ENCODE measurements at regions not wholly inside any gene's neighbourhood (a gene's known extent, or its start where the extent isn't known, plus 50 kb on each side); places are given as distances from the start of the nearest gene placed in this dataset.
"Not testable (repeated sequence)": the region's sequence is repeated elsewhere in the genome, so short reads cannot be mapped to it uniquely, and the experiment has no call there.

DNA sequence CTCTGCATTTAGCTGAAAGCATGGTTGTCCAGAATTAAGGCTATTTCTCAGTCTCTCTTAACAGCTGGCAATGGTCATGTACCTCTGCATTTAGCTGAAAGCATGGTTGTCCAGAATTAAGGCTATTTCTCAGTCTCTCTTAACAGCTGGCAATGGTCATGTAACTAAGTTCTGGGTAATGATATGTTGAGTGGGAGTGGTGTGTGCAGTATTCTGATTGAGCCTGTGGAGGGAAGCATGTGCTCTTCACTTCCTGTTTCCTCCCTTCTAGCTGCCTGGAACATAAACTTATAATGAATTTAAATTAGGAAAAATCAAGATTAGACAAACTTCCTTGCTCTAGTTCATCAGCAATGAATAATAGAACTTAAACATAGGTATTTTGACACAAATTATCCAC is 168.5 kb downstream of the MBL2 start:
- not testable (repeated sequence) for DNase-seq (ENCODE audit: low spot score)

DNA sequence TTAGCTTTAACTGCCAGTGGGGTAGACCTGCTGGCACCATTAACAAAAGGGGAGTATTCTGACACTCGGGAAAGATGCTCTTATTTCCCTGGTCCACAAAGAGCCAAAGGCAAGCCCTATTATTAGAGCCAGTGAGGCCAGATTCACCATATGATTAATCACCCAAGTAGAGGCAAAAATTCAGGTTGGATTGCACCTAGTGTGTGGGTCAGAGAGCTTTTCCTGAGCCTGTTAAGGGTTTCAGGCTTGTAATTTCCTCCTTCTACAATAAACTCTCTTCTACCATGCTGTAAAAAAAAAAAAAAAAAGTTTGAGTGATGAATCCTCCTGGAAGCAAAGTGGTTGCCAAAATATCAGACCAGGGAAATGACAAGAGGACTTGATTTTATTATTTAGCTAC is 163.5 kb downstream of the MBL2 start:
- no peak for DNase-seq (ENCODE audit: low spot score)

DNA sequence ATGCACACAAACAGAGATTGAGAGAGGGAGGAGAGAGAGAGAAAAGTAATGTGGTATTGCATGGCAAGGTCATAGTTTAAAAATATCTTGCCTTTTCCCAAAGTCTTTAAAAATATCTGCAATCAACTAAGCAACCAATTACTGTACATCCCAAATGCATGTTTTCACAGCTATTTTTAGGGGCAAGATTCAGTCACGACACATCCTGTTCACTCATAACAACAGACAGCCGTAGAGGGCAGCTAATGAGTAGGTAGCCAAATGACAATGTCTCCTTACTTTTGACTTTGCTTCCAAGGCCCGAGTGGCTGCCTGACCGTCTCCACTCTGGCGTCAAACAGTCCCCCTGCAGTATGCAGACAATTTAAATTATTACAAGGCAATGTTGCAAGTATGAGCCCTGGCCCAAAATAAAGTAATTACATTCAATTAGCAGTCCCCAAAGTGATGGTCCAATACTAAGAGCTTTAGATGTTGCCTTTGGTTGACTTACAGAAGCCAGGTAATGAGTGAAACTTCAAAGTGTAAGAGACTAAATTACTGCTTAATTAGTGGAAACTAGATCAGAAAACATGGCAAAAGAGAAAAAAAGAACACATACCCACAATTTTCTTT is 162.9 kb downstream of the MBL2 start:
- no peak for DNase-seq (ENCODE audit: low spot score)

DNA sequence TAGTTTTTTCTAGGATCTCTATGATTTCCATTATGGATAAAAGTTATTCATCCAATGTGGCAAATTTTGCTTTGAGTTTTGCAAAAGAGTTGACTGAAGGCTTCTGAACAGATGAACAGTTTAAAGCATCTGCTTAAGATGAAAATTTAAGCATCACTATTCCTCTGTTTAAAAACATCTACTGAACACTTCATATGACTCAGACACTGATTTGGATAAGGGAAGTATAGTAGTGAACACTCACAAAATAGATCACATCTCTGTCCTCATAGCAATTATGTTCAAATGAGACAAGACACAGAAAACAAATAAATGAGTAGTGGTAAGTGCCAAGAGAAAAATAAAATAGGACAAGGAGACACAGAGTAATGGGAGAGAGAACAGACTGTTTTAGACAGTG is 157.3 kb downstream of the MBL2 start:
- DNase-seq (ENCODE audit: low spot score), result no peak

- no peak for DNase-seq (ENCODE audit: low spot score)
Measured at GRCh38 chr10:52615756-52616394, 156.7 kb downstream of the MBL2 start.

DNA sequence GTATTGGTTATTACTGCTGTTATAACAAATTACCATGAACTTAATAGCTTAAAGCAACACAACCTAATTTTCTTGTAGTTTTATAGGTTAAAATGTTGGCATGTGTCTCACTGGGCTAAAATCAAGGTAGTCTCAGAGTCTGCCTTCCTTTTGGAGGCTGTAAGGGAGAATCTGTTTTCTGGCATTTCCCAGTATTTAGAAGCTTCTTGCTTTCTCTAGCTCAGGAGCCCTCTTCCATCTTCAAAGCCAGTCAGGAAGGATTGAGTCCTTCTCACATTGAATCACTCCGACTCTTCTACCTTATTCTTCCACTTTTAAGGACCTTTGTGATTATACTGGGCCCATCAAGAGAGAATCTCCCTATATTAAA is 156.2 kb downstream of the MBL2 start:
- DNase-seq (ENCODE audit: low spot score), result no peak

DNA sequence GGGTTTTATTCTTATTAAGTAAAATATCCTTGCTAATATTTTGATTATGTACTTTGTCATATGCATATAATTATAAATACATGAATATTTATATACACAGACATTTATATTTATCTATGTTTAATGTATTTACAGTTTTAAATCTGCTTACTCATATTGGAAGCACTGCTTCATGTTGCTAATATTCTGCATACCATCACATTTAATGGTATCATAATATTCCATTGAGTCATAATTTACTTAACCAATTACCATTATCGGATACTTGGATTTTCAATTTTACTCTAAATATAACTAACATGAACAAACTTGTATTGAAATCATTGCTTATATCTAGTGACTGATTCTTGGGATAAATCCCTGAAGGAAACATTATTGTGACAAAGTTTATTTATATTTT is 155.2 kb downstream of the MBL2 start:
- DNase-seq (ENCODE audit: low spot score), result no peak

GRCh38 chr10:52619052-52619451 is 153.5 kb downstream of the MBL2 start:
- DNase-seq (ENCODE audit: low spot score), result no peak

GRCh38 chr10:52621635-52622079 is 150.9 kb downstream of the MBL2 start:
- DNase-seq (ENCODE audit: low spot score), result no peak

GRCh38 chr10:52623761-52624160 is 148.8 kb downstream of the MBL2 start:
- no peak for DNase-seq (ENCODE audit: low spot score)

- DNase-seq (ENCODE audit: low spot score), result no peak
Measured at GRCh38 chr10:52627279-52627678, 145.3 kb downstream of the MBL2 start.

GRCh38 chr10:52631146-52631545 is 141.4 kb downstream of the MBL2 start:
- no peak for DNase-seq (ENCODE audit: low spot score)

GRCh38 chr10:52631648-52632047 is 140.9 kb downstream of the MBL2 start:
- no peak for DNase-seq (ENCODE audit: low spot score)

DNA sequence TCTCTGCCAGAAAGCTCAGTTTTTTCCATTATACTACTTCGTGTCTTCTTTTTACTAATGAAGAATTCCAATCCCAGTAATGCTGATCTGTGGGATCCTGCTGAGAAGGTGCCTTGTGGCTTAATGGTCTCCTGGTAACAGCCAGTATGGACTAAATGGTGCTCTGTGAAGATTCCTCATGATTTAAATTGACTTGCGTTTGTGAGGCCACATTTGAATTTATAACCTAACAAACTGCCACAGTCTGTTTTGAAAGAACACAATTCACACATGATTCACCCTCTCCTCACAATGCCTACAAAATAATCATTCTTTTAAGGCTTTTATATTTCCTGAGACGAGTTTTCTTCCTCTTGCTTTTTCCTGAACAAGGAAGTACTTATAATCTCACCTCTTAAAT is 140.0 kb downstream of the MBL2 start:
- no peak for DNase-seq (ENCODE audit: low spot score)

DNA sequence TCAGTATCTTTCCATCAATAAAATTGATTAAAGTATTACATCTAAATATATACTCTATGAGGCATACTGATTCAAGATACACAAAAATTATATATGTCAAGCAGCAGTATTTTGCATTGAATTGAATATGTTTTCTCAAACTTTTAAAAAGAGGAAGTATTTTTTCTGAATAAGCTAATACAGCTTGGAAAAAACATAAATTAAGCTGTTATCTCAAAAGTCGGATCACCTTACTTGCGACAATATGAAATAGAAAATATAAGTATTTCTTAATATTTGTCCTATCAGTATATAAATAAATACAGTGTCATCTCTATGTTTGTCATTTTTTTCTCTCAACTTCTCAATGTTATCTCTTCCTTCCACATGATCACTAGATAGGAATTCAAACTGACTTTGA is 139.3 kb downstream of the MBL2 start:
- DNase-seq (ENCODE audit: low spot score), result no peak

- no peak for DNase-seq (ENCODE audit: low spot score)
Measured at GRCh38 chr10:52635651-52636050, 136.9 kb downstream of the MBL2 start.

DNA sequence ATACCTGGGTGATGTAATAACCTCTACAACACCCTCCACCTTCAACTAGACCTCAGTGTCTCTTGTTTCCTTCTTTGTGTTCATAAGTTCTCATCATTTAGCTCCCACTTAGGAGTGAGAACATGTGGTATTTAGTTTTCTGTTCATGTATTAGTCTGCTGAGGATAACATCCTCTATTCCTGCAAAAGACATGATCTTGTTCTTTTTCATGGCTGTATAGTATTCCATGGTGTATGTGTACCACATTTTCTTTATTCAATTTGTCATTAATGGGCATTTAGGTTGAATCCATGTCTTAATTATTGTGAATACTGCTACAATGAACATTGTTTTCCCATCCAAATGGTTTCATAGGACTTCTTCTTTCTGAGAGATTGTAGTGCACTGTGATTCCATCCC is 135.7 kb downstream of the MBL2 start:
- no peak for DNase-seq (ENCODE audit: low spot score)

GRCh38 chr10:52637592-52637991 is 135.0 kb downstream of the MBL2 start:
- DNase-seq (ENCODE audit: low spot score), result no peak

DNA sequence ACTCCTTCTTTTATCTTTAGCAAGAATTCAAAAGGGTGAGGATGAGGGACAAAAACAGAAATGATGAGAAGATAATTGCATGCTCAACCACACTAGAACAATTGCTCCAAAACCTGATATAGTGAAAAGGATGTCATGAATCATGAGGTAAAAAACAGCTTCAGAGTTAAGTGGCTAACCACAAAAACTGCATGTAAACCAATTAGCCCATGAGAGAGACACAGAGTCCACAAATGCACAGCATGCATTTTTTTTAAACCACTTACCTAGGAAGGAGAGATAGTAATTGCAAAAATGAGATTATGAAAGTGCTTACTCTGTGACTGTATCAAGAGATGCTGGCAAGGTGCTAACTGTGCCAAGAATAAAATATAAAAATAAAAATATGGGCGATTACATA is 132.9 kb downstream of the MBL2 start:
- no peak for DNase-seq (ENCODE audit: low spot score)

DNA sequence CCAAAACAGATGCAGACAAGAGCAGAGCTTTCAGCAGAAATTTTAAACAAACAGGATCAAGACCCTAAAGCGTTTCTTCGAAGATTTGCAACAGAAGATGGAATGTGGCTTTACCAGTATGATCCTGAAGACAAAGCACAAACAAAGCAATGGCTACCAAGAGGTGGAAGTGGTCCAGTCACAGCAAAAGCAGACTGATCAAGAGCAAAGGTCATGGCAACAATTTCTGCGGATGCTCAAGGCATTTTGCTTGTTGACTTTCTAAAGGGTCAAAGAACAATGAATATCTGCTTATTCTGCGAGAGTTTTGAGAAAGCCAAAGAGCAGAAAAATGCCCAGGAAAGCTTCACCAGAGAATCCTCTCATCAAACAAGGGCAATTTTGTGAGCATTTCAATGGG is 130.4 kb downstream of the MBL2 start:
- no peak for DNase-seq (ENCODE audit: low spot score)

DNA sequence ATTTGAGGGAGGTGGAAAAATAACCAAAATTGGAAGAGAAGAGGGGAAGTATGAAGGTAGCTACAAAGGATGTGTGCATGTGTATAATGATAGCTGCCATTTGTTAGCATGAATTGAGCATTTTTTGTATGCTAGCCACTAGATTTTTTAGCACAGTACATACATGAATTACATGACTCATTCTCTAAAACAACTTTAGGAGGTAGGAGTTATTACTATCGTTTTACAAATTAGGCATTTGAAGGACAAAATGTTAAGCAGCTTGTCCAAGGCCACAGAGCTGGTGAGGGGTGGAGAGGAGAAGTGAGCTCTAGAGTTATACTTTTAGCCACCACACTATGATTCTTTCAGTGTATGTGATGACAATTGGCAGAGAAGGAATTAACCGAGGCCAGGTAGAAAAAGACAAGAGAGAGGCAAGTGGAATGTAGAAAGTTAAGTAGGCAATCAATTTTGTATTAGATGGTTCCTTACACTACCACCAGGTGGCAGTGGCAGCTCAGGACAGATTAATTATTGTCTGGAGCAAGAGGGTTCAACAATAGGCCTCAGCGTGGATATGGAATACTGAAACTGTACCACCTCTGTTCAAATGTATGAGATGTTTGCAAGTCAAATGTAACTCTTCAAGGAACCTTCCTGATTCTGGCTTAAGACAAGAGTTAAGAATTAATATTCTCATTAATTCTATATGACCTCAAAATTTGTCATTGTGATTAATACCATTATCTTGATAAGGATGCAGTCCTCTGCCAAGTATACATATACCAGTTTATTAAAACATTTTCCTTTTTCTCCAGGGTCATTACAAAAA is 128.0 kb downstream of the MBL2 start:
- DNase-seq (ENCODE audit: low spot score), result peak; percentile 10

DNA sequence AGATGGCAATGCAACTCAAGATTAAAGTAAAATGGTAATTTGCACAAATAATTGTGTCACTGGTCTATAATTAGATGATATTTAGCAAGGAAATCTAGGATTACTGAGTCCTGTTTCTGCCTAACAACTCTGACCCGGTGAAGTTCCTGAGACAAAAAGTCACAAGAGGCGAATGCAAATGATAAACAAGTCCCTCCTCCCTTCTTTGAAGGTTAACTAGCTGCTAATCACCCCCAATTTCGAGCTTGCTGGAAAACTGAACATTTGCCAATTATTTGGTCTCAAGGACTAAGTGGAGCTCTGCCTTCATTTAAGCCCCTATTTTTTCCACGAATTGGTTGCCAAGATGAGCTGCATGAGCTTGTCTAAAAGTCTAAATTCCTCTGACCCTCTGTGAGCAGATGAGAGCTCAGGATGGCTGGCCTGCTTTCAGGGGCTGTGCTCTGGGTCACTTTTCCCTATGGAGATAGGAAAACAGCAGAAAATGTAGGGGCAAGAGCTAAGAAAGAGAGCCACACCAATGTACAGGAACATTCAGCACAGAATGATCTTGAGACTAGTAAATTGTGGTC is 127.3 kb downstream of the MBL2 start:
- DNase-seq (ENCODE audit: low spot score), result no peak

- DNase-seq (ENCODE audit: low spot score), result no peak
Measured at GRCh38 chr10:52649511-52649910, 123.1 kb downstream of the MBL2 start.
